GM10266 (cell line): ENCODE measurements at regions not wholly inside any gene's neighbourhood (a gene's known extent, or its start where the extent isn't known, plus 50 kb on each side); places are given as distances from the start of the nearest gene placed in this dataset.

ENCODE experiments used
- DNase-seq: peaks from one replicate; pipeline ENCODE4 v3.0.0; 2012; ENCODE audit errors: extremely low spot score
- TF ChIP-seq, protein P1 (sequence below): IDR thresholded peaks from 2 replicates; pipeline ENCODE4 v1.5.1; 2012; ENCODE audit warnings: mild to moderate bottlenecking, low read depth; ENCODE audit not compliant: control insufficient read depth, insufficient read depth; ENCODE audit errors: missing control alignments

DNA sequence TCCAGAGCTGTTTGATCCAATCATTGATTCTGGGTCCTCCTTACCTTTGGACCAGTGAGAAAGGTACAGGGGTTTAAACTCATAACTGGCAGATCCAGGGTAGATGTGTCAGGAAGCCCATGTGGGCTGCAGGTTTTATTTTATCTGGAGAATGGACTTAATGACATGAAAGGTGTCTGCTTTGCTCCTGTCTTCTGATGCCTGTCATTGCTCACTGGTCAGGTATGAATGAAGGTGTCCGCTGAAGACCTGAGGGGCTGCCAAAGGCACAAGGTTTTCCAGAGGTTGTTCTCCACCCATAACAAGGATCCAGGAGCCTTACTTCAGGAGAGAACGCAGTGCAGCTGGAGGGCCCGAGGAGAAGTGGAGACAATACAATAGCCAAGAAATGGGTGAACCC lies 74.2 kb downstream of the CHRNA1 start:
- TF ChIP-seq, protein P1, sequence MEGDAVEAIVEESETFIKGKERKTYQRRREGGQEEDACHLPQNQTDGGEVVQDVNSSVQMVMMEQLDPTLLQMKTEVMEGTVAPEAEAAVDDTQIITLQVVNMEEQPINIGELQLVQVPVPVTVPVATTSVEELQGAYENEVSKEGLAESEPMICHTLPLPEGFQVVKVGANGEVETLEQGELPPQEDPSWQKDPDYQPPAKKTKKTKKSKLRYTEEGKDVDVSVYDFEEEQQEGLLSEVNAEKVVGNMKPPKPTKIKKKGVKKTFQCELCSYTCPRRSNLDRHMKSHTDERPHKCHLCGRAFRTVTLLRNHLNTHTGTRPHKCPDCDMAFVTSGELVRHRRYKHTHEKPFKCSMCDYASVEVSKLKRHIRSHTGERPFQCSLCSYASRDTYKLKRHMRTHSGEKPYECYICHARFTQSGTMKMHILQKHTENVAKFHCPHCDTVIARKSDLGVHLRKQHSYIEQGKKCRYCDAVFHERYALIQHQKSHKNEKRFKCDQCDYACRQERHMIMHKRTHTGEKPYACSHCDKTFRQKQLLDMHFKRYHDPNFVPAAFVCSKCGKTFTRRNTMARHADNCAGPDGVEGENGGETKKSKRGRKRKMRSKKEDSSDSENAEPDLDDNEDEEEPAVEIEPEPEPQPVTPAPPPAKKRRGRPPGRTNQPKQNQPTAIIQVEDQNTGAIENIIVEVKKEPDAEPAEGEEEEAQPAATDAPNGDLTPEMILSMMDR, result no peak
- no peak for DNase-seq

DNA sequence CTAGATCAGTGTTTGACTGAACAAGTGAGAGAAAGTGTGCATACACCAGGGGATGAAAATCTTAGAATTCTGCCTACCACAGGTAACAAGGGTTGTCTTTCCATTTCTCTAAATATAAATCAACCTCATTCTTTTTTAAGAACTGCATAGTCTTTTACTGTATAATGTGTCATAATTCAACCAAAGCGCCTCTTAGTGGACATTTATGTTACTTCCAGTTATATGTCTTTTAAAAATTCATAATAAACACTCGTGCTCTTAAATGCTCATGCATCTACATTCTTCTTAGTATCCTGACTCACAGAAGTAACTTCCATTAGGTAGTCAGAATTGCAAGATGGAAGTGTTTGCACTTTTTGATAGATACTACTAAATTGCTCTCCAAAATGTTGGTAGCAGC lies 76.2 kb downstream of the CHRNA1 start:
- TF ChIP-seq, protein P1, result peak; percentile 50
- peak; percentile 44 for DNase-seq

DNA sequence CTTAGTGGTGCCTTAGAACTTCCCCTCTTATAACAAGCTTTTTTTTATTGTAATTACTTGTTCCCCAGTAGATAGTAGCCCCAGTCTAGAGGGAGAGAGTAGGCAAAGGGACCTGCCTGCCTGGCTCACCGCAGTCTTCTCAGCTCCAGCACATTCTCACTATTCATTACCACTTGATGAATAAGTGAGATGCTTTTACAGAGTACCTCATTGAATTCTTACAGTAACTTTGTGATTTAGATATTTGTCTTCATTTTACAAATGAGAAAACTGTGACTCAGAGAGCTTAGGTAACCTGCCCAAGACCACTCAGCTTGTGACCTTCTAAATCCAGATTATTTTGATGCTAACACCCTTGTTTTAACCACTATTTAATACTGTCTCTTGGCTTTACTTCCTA lies 77.8 kb downstream of the CHRNA1 start:
- no peak for DNase-seq
- TF ChIP-seq, protein P1, result no peak

DNA sequence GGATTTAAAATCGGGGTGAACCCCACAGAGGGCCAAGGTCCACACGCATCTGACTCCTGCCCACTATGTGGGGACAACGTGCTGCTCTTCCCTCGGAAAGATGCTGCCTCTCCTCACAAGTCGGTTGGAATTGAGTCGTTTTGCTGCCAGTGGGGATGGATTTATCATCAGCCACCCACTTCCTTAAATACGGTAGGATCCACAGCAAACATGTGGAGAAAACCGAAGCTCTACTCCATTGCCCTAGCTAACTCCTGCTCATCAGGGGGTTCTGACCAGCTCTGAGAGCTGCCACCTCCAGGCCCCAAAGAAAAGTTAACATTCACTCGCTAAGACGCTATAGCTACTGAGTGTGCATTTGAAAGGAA lies 80.9 kb downstream of the CHRNA1 start:
- TF ChIP-seq, protein P1, result peak; percentile 40
- DNase-seq, result peak; percentile 69

DNA sequence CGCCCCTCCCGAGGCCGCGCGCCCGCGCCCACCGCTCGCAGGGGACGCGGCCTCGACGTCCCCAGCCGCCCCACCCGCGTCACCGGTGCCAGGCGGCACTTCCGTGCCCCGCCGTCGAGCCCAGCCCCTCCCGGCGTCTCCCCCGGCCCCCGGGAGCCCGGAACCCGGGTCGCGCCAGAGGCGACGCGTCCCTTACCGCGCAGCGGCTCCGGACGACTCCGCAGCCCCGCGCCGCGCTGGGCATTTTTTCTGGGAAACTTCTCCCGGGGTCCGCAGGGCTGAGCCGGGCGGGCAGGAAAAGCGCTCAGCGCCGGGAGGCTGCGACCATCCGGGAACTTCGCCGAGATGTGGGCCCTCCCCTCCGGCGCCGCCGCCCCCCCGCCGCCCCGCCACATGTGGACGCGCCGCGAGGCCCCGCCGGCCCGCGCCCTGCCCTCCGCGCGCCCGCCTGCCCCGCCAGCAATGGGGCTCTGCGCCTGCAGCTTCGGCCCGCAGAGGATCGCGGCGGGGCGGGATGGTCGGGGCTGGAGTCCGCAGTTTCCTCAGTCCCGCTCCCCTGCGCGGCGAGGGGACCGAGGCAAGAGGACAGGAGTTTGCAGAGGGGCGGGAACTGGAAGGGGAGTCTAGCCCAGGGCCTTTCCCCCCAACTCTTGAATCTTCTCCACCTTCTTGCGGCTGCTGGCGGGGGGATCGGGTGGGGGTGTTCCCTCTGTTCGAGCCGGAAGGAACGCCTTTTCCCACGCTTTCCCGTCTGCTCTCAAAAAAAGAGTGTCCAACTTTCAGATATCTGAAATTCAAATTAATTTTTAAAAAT lies 81.5 kb downstream of the CHRNA1 start:
- TF ChIP-seq, protein P1, result no peak
- peak; percentile 83 for DNase-seq

DNA sequence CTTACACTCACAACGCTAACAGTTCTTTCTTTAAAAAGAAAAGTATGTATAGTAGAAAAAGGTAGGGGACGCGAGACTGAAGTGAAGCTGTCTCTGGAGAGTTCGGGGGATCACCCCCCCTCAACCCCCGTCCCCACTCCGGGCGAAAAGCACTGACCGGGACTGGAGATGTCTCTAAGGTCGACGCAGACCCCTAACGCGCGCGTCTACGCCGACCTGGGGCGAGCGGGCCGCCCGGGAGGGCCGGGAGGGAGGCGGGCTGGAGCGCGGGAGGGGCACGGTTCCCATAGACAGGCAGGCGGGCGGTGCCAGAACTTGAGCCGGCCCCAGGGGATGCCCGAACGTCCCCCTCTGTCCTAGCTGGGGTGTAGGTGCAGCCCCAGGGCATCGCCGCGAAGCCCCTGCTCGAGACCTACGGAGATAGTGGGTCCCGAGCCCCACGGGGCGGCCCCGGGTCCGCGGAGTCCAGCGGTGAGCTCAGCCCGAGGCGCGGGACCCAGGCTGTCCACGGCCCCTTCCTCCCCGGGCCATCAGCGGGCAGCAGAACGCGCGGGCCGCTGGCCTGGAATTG lies 82.2 kb downstream of the CHRNA1 start:
- peak; percentile 67 for DNase-seq
- TF ChIP-seq, protein P1, result no peak
